Calu3 (cell line): ENCODE measurements at regions not wholly inside any gene's neighbourhood (a gene's known extent, or its start where the extent isn't known, plus 50 kb on each side); places are given as distances from the start of the nearest gene placed in this dataset.

ENCODE experiments used
- BruUV-seq: library from RNA; stranded (reverse); fragments of 400-500 nt; replicated peaks from 2 replicates; lab custom pipeline; 2021; lab: Mats Ljungman, UMichigan
- CTCF ChIA-PET: fragments of 300-600 bp; sonication (Branson Sonifier 250); formaldehyde crosslinking; loops from one replicate; lab custom pipeline; 2022; ENCODE audit warnings: antibody characterized with exemption; lab: Charles Lee
- DNase-seq: peaks from one replicate; pipeline ENCODE4 v3.0.0; 2022
- H3K27ac Mint-ChIP-seq: one replicate; pipeline ENCODE4 v1.8.0; 2022; ENCODE audit warnings: mixed read lengths; ENCODE audit not compliant: unreplicated experiment
- H3K27me3 Mint-ChIP-seq: one replicate; pipeline ENCODE4 v1.8.0; 2022; ENCODE audit warnings: mixed read lengths; ENCODE audit not compliant: unreplicated experiment
- H3K36me3 Mint-ChIP-seq: one replicate; pipeline ENCODE4 v1.8.0; 2022; ENCODE audit warnings: mild to moderate bottlenecking, moderate library complexity, mixed read lengths; ENCODE audit not compliant: insufficient read depth, unreplicated experiment
- H3K4me1 Mint-ChIP-seq: one replicate; pipeline ENCODE4 v1.8.0; 2022; ENCODE audit warnings: mild to moderate bottlenecking, low read depth, mixed read lengths; ENCODE audit not compliant: unreplicated experiment
- H3K4me3 Mint-ChIP-seq: one replicate; pipeline ENCODE4 v1.8.0; 2022; ENCODE audit warnings: mild to moderate bottlenecking, low read depth, moderate library complexity, mixed read lengths; ENCODE audit not compliant: unreplicated experiment
- H3K9me3 Mint-ChIP-seq: one replicate; pipeline ENCODE4 v1.8.0; 2022; ENCODE audit warnings: low read depth, mixed read lengths; ENCODE audit not compliant: unreplicated experiment
- intact Hi-C: fragments of 100-400 bp; cut with micrococcal nuclease; formaldehyde crosslinking; loops from one replicate; pipeline ENCODE4 v1.10.0; 2022; ENCODE audit not compliant: unreplicated experiment
- TF ChIP-seq, protein P1 (sequence below): fragments of 200-600 bp; IDR thresholded peaks from one replicate; pipeline ENCODE4 v1.8.0; 2022; ENCODE audit warnings: antibody characterized with exemption; ENCODE audit not compliant: unreplicated experiment

DNA sequence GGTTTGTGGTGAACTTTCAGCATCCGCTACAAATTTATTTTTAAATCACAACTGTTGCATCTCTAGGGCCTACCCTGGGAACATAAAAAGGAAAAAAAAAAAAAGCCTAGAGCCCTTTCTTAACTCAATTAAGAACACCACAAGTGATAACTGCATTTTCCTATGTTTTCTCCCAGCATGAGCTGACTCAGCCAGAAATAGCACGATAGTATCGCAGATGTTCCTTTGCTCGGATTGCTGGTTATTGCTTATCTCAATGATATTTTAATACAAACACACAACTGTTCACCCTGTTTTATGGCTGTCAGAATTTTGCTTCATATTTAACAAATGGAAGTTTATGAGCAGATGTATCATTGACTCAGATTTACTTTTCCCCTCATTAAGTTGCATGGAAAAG, 251.8 kb upstream of the SUCLG2 start:
- Mint-ChIP-seq H3K36me3 (no peaks in the 10 kb centered on the region), H3K9me3 (peaks cover 2% of the 10 kb centered on the region), H3K27me3 (no peaks in the 10 kb centered on the region), H3K4me1 (no peaks in the 10 kb centered on the region), H3K4me3 (no peak overlapping the region), H3K27ac (no peak overlapping the region)
- no peak for DNase-seq
- no TSS peak for BruUV-seq
- CTCF ChIA-PET, result no interaction called here
- intact Hi-C loops, result loop anchor here (10.0 kb wide), 2 partner anchors 349 to 719 kb away; no protein-coding TSS in a partner anchor
- TF ChIP-seq, protein P1, sequence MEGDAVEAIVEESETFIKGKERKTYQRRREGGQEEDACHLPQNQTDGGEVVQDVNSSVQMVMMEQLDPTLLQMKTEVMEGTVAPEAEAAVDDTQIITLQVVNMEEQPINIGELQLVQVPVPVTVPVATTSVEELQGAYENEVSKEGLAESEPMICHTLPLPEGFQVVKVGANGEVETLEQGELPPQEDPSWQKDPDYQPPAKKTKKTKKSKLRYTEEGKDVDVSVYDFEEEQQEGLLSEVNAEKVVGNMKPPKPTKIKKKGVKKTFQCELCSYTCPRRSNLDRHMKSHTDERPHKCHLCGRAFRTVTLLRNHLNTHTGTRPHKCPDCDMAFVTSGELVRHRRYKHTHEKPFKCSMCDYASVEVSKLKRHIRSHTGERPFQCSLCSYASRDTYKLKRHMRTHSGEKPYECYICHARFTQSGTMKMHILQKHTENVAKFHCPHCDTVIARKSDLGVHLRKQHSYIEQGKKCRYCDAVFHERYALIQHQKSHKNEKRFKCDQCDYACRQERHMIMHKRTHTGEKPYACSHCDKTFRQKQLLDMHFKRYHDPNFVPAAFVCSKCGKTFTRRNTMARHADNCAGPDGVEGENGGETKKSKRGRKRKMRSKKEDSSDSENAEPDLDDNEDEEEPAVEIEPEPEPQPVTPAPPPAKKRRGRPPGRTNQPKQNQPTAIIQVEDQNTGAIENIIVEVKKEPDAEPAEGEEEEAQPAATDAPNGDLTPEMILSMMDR, result no peak

- Mint-ChIP-seq H3K4me1 (no peaks in the 10 kb centered on the region), H3K27ac (no peak overlapping the region), H3K27me3 (no peaks in the 10 kb centered on the region), H3K9me3 (no peaks in the 10 kb centered on the region), H3K4me3 (no peak overlapping the region), H3K36me3 (no peaks in the 10 kb centered on the region)
- DNase-seq, result no peak
- CTCF ChIA-PET, result no interaction called here
- BruUV-seq, result no TSS peak
- intact Hi-C loops, result loop anchor here (5.0 to 10.0 kb wide), 3 partner anchors 353 to 976 kb away; no protein-coding TSS in a partner anchor
- TF ChIP-seq, protein P1, result no peak
These were observed 247.3 kb upstream of the SUCLG2 start for GRCh38 chr3:67901681-67902080.

- no peak for DNase-seq
- TF ChIP-seq, protein P1, result no peak
- Mint-ChIP-seq H3K27ac (no peak overlapping the region), H3K4me3 (no peak overlapping the region), H3K27me3 (no peaks in the 10 kb centered on the region), H3K36me3 (no peaks in the 10 kb centered on the region), H3K4me1 (no peaks in the 10 kb centered on the region), H3K9me3 (peaks cover 3% of the 10 kb centered on the region)
- no TSS peak for BruUV-seq
- CTCF ChIA-PET, result no interaction called here
- intact Hi-C loops, result no loop called here
These were observed 244.5 kb upstream of the SUCLG2 start for GRCh38 chr3:67898916-67899315.

DNA sequence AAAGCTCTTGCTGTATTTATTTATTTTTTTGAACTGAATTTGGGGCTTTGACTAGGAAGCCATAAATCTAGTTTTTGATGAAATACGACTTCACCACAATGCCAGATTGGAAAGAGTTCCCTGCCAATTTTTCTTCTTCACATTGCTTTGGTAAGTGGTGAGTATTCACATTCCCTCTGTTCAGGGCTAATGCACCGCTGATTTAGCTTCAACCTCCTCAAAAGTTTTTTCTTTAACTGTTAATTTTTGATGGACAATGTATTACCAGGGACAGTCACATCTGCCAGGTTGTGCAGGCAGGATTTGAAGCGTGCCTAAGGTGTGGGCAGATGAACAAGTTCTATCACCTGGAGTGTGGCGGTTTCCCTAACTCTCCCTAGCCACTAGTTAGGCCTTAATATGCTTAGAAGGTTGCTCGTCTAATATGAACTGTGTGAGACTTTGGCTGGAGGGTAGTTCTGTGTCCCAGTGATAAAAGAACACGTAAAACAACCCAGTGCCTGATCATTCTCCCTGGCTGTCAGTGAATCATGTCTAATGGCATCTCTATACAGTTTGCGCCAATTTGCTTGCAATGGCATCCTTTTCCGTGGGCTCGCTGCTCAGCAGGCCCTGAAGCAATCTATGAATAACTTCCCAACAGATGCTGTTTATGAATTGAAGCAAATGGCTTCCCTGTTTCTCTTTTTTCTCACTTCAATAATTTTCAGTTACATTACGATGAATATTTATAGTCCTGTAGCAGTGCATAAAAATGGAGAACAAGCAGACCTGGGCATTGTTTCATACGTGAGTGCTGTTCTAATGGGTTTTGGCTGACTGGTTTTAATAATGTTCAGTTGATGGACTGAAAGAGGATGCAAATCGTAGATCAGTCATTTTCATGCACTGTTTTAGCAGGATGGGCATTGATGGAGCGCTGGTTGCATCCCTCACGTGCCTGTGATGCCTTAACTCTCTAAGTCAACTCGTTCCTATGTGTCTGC, 243.2 kb upstream of the SUCLG2 start:
- TF ChIP-seq, protein P1, result no peak
- BruUV-seq, result no TSS peak
- Mint-ChIP-seq H3K27me3 (no peaks in the 10 kb centered on the region), H3K9me3 (peaks cover 3% of the 10 kb centered on the region), H3K36me3 (no peaks in the 10 kb centered on the region), H3K27ac (no peak overlapping the region), H3K4me1 (no peaks in the 10 kb centered on the region), H3K4me3 (no peak overlapping the region)
- no peak for DNase-seq
- intact Hi-C loops, result no loop called here
- CTCF ChIA-PET, result no interaction called here
